ENCODE measurements at regions not wholly inside any gene's neighbourhood (a gene's known extent, or its start where the extent isn't known, plus 50 kb on each side); places are given as distances from the start of the nearest gene placed in this dataset.

DNA sequence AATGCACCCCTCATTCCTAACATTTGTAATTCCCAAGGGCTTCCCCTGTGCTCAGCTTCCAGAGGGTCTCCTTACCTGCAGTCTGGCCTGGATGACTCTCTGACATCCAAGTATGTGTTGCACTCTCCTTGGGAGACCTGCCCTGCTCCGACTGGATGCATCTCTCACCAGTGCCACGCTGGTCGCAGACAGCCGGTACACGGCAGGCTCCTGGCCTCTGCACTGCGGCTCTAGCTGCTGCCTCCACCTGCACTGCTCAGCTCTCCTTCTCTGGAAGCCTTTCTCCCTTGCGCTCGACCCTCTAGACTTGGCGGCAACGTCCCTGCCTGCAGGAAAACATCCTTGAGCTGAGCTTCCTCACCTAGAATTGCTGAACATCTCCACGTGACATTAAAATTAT lies 685.9 kb downstream of the BRD1 start:
- TF ChIP-seq GATA2 (IDR thresholded peaks at IDR 0.05; ENCODE audit: low read depth, low read length) (no peak), GATA3 (IDR thresholded peaks at IDR 0.05; ENCODE audit: low read depth, low read length) (no peak)
